DMS 273 (cell line): ENCODE measurements at regions not wholly inside any gene's neighbourhood (a gene's known extent, or its start where the extent isn't known, plus 50 kb on each side); places are given as distances from the start of the nearest gene placed in this dataset.

Source experiments
- DNase-seq: peaks from one replicate; lab custom pipeline; 2025; ENCODE audit not compliant: unreplicated experiment; lab: John Stamatoyannopoulos, UW

DNA sequence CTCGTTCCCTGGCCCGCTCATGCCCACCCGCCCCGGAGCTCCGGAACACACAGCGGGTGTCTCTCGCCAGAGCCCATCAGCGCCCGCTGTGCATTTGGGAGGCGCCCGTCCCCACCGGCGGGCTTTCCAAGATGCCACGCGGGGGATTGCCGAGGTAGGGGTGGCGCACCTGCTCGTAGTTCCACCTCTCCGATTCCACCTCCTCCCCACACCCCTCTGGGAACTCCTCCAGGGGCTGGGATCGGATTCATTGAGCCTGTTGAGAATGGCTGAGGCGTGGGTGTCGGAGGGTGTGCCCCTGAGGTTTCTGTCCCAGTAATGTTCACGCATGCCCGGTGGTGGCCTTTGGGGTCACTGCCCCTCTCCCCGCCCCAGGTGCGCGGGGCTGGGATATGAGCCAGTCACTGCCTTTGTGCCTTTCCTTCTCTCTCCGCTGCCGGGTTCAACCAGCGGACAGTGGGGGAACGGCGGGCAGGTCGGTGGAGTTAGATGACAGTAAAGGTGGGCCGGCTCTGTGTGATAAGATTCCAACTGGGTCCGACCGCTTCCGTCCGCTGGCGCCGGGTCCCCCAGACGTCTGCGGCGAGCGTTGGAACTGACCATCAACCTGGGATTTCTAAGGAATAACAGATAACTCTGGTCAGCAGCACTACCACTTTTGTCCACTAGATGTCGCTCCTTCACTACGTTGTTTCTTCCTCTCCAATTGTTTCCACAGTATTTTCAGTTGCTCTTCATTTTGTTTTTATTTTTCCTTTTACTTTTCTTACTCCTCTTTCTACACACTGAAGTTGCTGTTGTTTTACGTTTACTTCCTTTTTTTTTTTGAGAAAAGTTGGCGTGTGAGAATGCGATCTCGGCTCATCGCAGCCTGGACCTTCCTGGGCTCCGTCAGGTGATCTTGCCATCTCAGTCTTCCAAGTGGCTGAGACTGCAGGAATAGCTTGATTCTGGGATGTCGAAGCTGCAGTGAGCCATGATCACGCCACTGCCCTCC lies 178.1 kb upstream of the ALG10B start:
- DNase-seq = peak; percentile 72

DNA sequence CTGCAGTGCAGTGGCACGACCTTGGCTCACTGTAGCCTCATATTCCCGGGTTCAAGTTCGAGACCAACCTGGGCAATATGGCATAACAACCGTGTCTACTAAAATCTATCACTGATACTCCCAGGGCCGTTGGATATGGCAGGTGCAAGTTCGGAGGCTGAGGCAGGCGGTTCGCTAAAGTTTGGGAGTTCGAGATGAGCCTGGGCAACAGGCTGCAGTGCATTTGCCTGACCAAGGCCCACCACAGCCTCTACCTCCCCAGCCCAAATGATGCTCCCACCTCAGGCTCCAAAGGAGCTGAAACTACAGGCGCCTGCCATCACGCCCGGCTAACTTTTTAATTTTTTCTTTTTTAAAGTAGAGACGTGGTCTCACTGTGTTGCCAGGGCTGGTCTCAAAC lies 177.1 kb upstream of the ALG10B start:
- DNase-seq = no peak

DNA sequence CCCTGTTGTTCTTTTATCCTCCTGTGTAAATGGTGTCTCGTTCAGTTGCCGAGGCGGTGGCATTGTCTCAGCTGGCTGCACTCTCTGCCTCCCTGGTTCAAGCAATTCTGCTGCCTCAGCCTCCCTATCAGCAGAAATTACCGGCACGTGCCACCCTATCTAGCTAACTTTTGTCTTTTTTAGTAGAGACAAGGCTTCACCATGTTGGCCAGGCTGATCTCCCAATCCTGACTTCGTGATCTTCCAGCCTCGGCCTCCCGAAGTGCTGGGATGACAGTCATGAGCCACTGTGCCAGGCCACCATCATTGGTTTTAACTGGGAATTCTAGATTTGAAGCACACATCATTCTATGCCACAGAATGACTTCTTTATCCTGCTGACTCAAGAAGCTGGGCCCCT lies 175.3 kb upstream of the ALG10B start:
- no peak for DNase-seq

DNA sequence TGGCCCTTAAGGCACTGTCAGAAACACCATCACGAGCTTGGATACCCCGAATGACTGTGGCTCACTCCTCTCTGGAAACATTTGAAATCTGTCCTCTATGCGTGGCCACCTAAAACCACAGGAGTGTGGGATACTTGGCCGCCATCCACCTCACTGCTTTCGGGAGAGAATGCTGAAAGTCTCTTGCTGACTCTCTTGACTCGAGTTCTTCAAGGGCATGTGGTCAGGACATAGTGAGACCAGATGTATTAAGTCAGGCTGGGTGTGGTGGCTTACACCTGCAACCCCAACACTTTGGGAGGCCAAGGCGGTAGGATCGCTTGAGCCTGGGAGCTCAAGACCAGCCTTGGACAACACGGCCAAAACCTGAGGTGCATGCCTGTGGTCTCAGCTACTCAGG lies 174.7 kb upstream of the ALG10B start:
- DNase-seq = no peak

DNA sequence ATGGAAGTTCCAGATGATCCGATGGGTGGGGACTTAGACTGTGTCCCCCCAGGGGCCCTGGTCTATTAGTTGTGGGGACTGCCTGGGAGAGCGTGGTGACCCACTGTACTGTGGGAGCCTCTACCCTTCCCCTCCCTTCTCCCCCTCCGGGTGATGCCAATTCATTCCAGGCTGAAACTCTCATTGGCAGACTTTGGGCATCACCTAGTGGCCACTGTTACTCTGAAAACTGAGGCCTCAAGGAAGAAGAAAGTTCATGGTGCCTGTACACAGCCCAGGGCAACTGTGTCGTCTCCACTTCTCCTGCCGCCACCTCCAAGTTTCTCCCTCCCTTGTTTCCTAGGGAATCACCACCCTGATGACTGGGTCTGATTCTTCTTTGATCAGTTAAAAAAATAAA lies 173.6 kb upstream of the ALG10B start:
- peak; percentile 18 for DNase-seq

DNA sequence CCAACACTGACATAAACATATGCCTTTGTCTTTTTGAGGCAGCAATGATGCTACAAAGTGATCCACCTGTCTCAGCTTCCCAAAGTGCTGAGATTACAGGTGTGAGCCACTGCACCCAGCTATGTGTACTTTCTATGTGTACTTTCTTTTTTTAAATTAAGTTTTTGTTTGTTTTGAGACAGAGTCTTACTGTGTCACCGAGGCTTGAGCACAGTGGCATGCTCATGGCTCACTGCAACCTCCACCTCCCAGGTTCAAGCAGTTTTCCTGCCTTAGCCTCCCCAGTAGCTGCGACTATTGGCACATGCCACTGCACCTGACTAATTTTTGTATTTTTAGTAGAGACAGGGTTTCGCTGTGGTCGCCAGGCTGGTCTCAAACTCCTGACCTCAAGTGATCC lies 172.5 kb upstream of the ALG10B start:
- DNase-seq = no peak

DNA sequence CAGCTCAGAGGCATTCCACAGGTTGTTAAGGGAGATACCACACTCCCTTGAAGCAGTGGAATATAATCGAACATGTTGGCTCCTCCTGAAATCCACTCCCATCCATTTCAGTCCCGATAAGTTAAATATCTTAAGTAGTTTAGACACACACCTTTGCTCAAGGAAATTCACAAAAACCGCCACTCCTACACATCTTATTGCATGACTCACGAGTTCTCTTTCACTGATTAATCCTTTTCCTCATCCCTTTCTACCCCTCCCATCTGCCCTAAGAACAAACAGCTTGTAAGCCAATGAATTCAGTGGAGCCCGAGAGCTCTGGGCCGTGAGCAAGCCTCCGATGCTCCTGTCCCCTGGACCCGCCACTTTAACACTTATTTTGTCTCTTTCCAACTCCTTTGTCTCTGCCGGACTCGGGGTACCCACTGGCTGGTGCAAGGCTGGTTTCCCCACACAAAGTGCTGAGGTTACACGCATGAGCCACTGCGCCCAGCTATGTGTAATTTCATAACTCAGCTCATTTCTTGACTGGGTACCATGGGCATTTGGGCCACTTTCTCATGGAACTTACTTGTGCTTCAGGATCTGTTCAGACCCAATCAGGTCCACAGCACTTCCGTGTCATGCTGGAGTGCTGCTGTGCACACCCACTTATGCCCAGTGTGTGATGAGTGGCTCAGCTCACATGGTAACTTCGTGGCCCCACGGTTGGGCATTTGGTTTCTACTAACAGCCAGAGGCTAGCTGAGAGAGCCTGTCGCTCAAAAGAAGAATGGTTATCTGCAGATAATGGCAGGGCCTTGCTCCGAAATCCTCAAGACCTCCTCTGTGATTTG lies 171.8 kb upstream of the ALG10B start:
- DNase-seq = no peak

DNA sequence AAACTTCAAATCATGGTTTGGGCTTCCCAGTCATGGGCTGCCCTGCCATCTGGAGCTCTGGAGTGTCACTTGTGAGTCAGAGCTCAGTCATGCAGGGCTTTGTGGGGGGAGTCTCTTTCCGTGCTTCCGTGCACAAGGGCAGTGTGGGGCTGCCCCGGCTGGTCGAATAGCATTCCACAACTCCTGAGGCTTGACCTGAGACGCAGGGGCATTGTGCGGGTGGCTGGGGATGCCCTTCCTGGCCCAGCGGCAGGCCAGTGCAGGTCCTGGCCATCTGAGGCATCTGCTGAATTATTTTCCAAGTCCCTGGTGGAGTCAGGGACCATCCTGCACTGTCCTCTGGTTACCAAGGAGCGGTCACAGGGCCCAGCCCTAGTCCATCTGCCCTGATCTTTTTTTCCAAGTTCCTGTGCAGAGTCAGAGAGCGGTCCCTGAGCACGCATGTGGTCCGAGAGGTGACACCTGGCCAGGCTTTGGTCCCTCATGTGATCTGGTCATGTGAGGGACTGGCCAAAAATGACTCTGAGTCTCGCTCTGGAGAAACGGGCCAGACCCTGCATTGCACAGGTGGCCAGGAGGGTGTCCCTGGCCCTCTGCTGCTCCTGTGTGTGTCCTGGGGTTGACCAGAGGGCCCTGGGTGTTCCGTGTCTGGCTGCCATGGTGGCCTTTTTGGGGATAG lies 167.0 kb upstream of the ALG10B start:
- no peak for DNase-seq

DNA sequence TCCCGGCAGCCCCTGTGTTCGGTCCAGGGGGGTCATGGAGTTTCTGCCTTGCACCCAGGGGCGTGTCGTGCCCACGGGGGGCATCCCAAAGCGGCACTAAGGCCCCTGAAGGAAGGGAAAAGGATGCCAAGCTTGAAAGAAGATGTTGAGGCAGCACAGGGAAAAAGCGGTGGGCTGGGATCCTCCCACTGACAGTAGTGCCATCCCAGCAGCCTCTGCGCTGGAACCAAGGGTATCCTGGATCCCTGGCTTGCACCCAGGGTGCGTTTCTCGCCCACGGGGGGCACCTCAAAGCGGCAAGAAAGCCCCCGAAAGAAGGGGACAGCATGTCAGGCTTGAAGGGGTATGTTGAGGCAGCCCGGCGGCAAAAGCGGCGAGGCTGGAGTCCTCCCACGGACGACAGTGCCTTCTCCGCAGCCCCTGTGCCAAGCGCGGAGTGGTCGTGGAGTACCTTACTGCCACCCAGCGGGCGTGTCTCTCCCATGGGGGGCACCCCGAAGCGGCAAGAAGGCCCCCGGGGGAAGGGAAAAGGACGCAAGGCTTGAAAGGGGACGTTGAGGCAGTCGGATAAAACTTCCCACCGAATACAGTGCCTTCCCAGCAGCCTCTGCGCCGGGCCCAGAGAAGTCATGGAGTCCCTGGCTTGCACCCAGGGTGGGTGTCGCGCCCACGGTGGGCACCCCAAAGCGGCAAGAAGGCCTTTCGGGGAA lies 164.4 kb upstream of the ALG10B start:
- DNase-seq = no peak

DNA sequence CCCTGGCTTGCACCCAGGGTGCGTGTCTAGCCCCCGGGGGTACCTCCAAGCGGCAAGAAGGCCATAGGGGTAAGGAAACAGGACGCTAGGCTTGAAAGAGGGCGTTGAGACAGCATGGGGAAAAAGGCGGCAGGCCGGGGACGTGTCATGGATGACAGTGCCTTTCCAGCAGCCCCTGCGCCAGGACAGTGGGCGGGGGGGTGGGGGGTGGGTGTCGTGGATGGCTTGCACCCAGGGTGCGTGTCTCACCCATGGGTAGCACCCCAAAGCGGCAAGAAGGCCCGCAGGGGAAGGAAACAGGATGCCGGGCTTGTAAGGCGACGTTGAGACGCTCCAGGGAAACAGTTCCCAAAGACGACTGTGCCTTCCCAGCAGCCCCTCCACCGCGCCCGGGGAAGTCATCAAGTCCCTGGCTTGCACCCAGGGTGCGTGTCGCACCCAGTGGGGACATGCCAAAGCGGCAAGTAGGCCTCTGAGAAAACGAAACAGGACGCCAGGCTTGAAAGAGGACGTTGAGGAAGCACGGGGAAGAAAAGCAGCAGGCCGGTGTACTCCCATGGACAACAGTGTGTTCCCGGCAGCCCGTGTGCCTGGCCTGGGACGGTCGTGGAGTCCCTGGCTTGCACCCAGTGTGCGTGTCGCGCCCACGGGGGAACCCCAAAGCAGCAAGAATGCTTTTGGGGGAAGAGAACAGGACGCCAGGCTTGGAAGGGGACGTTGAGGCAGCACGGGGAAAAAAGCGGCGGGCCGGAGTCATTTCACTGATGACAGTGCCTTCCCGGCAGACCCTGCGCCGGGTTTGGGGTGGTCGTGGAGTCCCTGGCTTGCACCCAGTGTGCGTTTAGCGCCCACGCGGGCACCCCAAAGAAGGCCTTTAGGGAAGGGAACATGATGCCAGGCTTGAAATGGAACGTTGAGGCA lies 163.5 kb upstream of the ALG10B start:
- no peak for DNase-seq

DNA sequence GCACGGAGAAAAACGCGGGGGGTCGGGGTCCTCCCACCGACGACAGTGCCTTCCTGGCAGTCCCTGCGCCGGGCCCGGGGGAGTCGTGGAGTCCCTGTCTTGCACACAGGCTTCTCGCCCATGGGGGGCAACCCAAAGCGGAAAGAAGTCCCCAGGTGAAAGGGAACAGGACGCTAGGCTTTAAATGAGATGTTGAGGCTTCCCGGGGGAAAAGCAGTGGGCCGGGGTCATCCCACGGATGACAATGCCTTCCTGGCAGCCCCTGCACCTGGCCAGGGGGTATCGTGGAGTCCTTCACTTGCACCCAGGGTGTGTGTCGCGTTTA lies 162.9 kb upstream of the ALG10B start:
- DNase-seq = no peak

DNA sequence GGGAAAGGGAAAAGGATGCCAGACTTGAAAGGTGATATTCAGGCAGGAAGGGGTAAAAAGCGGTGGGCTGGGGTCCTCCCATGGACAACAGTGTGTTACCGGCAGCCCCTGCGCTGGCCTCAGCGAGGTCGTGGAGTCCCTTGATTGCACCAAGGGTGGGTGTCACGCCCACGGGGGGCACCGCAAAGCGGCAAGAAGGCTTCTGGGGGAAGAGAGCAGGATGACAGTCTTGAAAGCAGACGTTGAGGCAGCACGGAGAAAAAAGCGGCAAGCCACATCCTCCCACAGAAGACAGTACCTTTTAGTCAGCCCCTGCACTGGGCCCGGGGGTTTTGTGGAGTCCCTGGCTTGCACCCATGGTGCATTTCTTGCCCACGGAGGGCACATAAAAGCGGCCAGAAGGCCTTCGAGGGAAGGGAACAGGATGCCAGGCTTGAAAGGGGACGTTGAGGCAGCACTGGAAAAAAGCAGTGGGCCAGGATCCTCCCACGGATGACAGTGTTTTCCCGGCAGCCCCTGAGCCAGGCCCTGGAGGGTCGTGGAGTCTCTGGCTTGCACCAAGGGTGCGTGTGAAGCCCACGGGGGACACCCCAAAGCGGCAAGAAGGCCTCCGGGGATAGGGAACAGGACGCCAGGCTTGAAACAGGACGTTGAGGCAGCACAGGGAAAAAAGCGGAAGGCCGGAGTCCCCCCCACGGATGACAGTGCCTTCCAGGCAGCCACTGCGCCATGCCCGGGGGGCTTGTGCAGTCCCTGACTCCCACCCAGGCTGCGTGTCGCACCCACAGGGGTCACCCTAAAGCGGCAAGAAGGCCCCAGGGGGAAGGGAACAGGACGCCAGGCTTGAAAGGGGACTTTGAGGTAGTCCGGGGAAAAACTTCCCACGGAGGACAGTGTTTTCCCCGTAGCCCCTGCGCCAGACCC lies 162.2 kb upstream of the ALG10B start:
- DNase-seq = no peak

DNA sequence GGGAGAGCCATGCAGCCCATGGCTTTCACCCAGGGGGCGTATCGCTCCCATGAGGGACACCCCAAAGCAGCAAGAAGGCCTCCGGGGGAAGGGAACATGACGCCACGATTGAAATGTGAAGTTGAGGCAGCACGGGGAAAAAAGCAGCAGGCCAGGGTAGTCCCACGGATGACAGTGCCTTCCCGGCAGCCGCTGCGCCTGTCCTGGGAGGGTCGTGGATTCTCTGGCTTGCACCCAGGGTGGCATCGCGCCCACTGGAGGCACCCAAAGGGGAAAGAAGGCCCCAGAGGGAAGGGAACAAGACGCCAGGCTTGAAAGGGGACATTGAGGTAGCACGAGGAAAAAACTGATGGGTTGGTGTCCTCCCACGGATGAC lies 161.6 kb upstream of the ALG10B start:
- DNase-seq = no peak

DNA sequence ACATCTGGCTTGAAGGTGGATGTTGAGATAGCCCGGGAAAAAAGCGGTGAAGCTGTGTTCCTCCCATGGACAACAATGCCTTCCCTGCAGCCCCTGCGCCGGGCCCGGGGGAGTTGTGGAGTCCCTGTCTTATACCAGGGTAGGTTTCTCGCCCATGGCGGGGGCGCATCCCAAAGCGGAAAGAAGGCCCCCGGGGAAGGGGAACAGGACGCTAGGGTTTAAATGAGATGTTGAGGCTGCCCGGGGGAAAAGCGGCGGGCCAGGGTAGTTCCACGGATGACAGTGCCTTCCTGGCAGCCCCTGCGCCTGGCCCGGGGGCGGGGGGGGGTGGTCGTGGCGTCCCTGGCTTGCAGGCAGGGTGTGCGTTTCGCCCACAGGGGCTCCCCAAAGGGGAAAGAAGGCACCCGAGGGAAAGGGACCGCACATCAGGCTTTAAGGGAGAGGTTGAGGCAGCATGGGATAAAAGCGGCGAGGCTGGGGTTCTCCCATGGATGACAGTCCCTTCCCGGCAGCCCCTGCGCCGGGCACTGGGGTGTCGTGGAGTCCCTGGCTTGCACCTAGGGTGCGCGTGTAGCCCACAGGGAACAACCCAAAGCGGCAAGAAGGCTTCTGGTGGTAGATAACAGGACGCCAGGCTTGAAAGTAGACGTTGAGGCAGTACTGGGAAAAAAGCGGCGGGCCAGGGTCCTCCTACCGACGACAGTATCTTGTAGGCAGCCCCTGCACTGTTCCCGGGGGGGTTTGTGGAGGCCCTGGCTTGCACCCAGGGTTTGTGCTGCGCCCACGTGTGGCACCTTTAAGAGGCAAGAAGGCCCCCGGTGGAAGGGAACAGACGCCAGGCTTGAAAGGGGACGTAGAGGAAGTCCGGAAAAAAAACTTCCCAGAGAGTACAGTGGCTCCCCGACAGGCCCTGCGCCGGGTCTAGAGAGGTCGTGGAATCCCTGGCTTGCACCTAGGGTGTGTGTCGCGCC lies 160.8 kb upstream of the ALG10B start:
- no peak for DNase-seq

DNA sequence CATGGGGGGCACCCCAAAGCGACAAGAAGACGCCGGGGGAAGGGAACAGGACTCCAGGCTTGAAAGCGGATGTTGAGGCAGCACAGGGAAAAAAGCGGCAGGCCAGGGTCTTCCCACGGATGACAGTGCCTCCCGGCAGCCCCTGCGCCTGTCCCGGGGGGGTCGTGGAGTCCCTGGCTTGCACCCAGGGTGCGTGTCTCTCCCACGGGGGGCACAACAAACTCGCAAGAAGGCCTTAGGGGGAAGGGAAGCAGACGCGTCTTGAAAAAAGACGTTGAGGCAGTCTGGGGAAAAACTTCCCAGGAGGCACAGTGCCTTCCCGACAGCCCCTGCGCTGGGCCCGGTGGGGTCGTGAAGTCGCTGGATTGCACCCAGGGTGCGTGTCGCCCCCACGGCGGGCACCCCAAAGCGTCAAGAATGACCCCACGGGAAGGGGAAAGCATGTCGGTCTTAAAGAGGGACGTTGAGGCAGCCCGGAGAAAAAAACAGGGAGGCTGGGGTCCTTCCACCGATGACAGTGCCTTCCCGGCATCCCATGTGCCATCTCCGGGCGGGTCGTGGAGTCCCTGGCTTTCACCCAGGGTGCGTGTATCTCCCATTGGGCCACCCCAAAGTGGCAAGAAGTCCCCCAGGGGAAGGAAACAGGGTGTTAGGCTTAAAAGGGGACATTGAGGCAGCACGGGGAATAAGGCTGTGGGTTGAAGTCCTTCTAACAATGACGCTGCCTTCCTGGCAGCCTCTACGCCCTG lies 159.9 kb upstream of the ALG10B start:
- DNase-seq = no peak

DNA sequence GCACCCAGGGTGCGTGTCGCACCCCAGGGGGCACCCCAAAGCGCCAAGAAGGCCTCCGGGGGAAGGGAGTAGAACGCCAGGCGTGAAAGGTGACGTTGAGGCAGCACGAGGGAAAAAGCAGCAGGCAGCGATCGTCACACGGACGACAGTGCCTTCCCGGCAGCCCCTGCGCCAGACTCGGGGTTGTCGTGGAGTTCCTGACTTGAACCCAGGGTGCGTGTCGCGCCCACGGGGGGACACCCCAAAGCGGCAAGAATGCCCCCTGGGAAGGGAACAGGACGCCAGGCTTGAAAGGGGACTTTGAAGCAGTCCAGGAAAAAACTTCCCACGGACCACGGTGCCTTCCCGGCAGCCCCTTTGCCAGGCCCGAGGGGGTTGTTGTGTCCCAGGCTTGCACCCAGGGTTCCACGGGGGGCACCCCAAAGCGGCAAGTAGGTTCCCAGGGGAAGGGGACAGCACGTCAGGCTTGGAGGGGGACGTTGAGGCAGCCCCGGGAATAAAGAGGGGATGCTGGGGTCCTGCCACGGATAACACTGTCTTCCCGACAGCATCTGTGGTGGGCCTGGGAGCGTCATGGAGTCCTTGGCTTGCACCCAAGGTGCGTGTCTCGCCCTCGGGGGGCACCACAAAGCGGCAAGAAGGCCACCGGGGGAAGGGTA lies 159.2 kb upstream of the ALG10B start:
- DNase-seq = no peak
